ENCODE measurements at regions not wholly inside any gene's neighbourhood (a gene's known extent, or its start where the extent isn't known, plus 50 kb on each side); places are given as distances from the start of the nearest gene placed in this dataset.

DNA sequence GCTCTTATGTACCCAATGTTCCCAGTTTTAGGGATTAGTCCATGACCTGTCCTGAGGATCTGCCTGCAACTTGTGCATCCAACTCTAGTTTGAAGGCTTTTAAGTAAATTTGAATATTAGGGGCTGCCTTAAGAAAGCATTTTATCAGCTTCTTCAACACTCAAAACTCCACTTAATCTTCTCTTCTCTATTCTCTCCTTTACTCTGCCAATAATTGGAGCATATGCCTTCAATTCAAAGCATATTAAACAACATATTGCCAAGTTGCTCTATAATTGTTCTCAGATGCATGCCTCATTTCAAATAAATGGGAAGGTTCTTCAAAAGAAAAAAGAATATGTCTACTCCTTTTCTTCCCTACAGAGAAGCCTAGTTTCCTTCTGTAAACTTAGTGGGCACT lies 84.8 kb upstream of the NCKAP5 start:
- Histone ChIP-seq H3K27ac (no peak overlapping the region), H3K4me1 (peaks cover 0 to 15% (median 7%) of the 10 kb centered on the region in 4 donors), H3K4me3 (no peak overlapping the region), H3K36me3 (no peaks in the 10 kb centered on the region), H3K27me3 (no peaks in the 10 kb centered on the region), H3K9me3 (peaks cover 0 to 8% (median 0%) of the 10 kb centered on the region in 4 donors)
- no peak for TF ChIP-seq POLR2AphosphoS5 (IDR thresholded peaks at IDR 0.05)
- DNase-seq: no peak
- intact Hi-C loops (cut with DNase I): no loop called here

GRCh38 chr2:133654949-133655348 lies 86.7 kb upstream of the NCKAP5 start:
- no peaks in the 10 kb centered on the region for H3K27me3 ChIP-seq
- no peak overlapping the region for H3K27ac ChIP-seq
- peaks cover 0 to 6% (median 0%) of the 10 kb centered on the region in 4 donors for H3K9me3 ChIP-seq
- H3K4me3 ChIP-seq: no peak overlapping the region
- no peaks in the 10 kb centered on the region for H3K36me3 ChIP-seq
- peaks cover 0 to 15% (median 7%) of the 10 kb centered on the region in 4 donors for H3K4me1 ChIP-seq
- intact Hi-C loops (cut with DNase I): no loop called here
- TF ChIP-seq, protein P1, sequence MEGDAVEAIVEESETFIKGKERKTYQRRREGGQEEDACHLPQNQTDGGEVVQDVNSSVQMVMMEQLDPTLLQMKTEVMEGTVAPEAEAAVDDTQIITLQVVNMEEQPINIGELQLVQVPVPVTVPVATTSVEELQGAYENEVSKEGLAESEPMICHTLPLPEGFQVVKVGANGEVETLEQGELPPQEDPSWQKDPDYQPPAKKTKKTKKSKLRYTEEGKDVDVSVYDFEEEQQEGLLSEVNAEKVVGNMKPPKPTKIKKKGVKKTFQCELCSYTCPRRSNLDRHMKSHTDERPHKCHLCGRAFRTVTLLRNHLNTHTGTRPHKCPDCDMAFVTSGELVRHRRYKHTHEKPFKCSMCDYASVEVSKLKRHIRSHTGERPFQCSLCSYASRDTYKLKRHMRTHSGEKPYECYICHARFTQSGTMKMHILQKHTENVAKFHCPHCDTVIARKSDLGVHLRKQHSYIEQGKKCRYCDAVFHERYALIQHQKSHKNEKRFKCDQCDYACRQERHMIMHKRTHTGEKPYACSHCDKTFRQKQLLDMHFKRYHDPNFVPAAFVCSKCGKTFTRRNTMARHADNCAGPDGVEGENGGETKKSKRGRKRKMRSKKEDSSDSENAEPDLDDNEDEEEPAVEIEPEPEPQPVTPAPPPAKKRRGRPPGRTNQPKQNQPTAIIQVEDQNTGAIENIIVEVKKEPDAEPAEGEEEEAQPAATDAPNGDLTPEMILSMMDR (IDR thresholded peaks at IDR 0.05): no peak
- TF ChIP-seq POLR2AphosphoS5 (IDR thresholded peaks at IDR 0.05) (no peak), EP300 (IDR thresholded peaks at IDR 0.05) (no peak), POLR2A (IDR thresholded peaks at IDR 0.05) (no peak)
- no peak for DNase-seq

DNA sequence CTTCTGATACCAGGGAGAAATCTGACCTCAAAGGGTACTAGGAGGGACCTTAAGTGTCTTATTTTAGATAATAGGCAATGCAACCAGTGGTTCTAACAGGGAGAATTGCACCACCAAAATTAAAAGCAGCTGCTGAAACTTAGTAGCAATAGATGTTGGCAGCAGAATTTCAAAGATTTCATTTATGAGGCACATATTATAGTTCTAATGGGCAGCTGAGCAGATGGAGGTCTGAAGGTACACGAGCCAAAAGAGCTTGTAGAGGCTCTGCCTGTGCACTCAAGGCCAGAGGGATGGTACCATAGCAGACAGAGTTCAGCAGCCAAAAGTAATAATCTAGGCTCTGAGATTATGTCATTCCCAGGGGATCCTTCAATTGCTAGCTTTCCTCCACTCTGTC lies 87.3 kb upstream of the NCKAP5 start:
- Histone ChIP-seq H3K4me3 (no peak overlapping the region), H3K27me3 (no peaks in the 10 kb centered on the region), H3K9me3 (peaks cover 0 to under 1% (median 0%) of the 10 kb centered on the region in 4 donors), H3K36me3 (no peaks in the 10 kb centered on the region), H3K27ac (no peak overlapping the region), H3K4me1 (peaks cover 0 to 15% (median 7%) of the 10 kb centered on the region in 4 donors)
- DNase-seq: no peak
- TF ChIP-seq EP300 (IDR thresholded peaks at IDR 0.05) (no peak), POLR2AphosphoS5 (IDR thresholded peaks at IDR 0.05) (no peak), POLR2A (IDR thresholded peaks at IDR 0.05) (no peak)
- TF ChIP-seq, protein P1 (IDR thresholded peaks at IDR 0.05): no peak
- WGBS, 2 donors: 62 to 66% methylated on average over 1 of the region's 1 CpG
- intact Hi-C loops (cut with DNase I): no loop called here

DNA sequence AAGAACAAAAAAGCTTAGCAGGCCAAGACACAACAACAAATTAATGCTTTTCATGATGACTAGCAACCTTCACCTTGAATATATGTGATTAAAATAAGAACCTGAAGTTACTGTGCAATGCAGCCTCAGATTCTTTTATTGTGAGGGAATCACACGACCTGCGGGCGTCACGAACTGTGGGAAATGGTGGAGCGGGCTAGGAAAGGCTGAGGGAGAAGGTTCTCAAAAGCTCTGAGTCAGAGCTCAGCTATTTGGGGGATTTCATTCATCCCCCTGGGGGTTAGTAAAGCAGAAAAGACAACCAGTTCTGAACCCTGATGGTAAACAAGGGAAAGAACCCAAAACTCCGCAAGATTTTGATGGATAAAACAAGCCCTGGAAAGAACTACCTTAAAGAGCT lies 89.3 kb upstream of the NCKAP5 start:
- 87 to 92% methylated on average over 6 of the region's 6 CpGs for WGBS, 2 donors
- Histone ChIP-seq H3K4me1 (peaks cover 0 to 6% (median 1%) of the 10 kb centered on the region in 4 donors), H3K36me3 (no peaks in the 10 kb centered on the region), H3K9me3 (no peaks in the 10 kb centered on the region), H3K4me3 (no peak overlapping the region), H3K27ac (no peak overlapping the region), H3K27me3 (no peaks in the 10 kb centered on the region)
- intact Hi-C loops (cut with DNase I): no loop called here
- DNase-seq: no peak
- TF ChIP-seq EP300 (IDR thresholded peaks at IDR 0.05): no peak
- no peak for TF ChIP-seq POLR2A (IDR thresholded peaks at IDR 0.05)
- TF ChIP-seq POLR2AphosphoS5 (IDR thresholded peaks at IDR 0.05): no peak
- TF ChIP-seq, protein P1 (IDR thresholded peaks at IDR 0.05): no peak

- Histone ChIP-seq H3K9me3 (no peaks in the 10 kb centered on the region), H3K27ac (no peak overlapping the region), H3K36me3 (no peaks in the 10 kb centered on the region), H3K4me3 (no peak overlapping the region), H3K27me3 (no peaks in the 10 kb centered on the region), H3K4me1 (no peaks in the 10 kb centered on the region)
- WGBS, 2 donors: 78 to 80% methylated on average over 11 of the region's 11 CpGs
- no peak for DNase-seq
- TF ChIP-seq POLR2AphosphoS5 (IDR thresholded peaks at IDR 0.05): no peak
- TF ChIP-seq EP300 (IDR thresholded peaks at IDR 0.05): no peak
- TF ChIP-seq POLR2A (IDR thresholded peaks at IDR 0.05): no peak
- TF ChIP-seq, protein P1 (IDR thresholded peaks at IDR 0.05): no peak
- intact Hi-C loops (cut with DNase I): no loop called here
These were observed 90.0 kb upstream of the NCKAP5 start for GRCh38 chr2:133658020-133658903.
